ENCODE measurements at regions not wholly inside any gene's neighbourhood (a gene's known extent, or its start where the extent isn't known, plus 50 kb on each side); places are given as distances from the start of the nearest gene placed in this dataset.

- DNase-seq (ENCODE audit: low spot score, unreplicated experiment) = no peak
- H3K36me3 Mint-ChIP-seq (ENCODE audit: insufficient read depth) = peaks cover 4% of the 10 kb centered on the region
- H3K4me1 Mint-ChIP-seq (ENCODE audit: low read depth) = no peaks in the 10 kb centered on the region
- TF ChIP-seq CTCF (IDR thresholded peaks at IDR 0.05; ENCODE audit: unreplicated experiment) = no peak
- no peak overlapping the region for H3K27ac Mint-ChIP-seq
- no peak overlapping the region for H3K4me3 Mint-ChIP-seq (ENCODE audit: low read depth)
- no peaks in the 10 kb centered on the region for H3K27me3 Mint-ChIP-seq
- peaks cover 24% of the 10 kb centered on the region for H3K9me3 Mint-ChIP-seq (ENCODE audit: low read depth)
Measured at GRCh38 chr18:33898427-33898826, 320.4 kb downstream of the ASXL3 start.

DNA sequence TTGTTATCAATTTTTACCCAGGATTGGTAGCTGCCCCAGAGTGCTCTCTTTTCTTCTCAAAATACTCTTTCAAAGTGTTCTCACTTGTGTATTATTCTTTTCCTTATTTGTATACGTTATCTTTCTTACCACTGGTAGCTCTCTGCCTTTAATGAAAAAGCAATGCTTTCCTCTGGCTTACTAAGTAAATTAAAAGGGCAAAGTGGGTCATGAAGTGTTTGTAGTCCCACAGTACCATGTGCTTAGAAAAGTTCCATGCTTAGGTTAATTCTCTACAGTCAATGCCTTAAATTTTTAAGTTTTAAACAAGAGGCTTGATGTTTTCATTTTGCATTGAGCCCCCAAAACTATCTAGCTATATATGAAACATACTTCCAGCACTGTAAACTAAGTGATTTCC lies 300.2 kb downstream of the ASXL3 start:
- no peak for TF ChIP-seq CTCF (IDR thresholded peaks at IDR 0.05; ENCODE audit: unreplicated experiment)
- no peak overlapping the region for H3K27ac Mint-ChIP-seq
- H3K4me3 Mint-ChIP-seq (ENCODE audit: low read depth) = no peak overlapping the region
- H3K9me3 Mint-ChIP-seq (ENCODE audit: low read depth) = peaks cover 5% of the 10 kb centered on the region
- H3K27me3 Mint-ChIP-seq = no peaks in the 10 kb centered on the region
- H3K36me3 Mint-ChIP-seq (ENCODE audit: insufficient read depth) = no peaks in the 10 kb centered on the region
- no peak for DNase-seq (ENCODE audit: low spot score, unreplicated experiment)
- peaks cover 4% of the 10 kb centered on the region for H3K4me1 Mint-ChIP-seq (ENCODE audit: low read depth)

- peaks cover 6% of the 10 kb centered on the region for H3K4me1 Mint-ChIP-seq (ENCODE audit: low read depth)
- no peak overlapping the region for H3K27ac Mint-ChIP-seq
- TF ChIP-seq CTCF (IDR thresholded peaks at IDR 0.05; ENCODE audit: unreplicated experiment) = no peak
- no peaks in the 10 kb centered on the region for H3K36me3 Mint-ChIP-seq (ENCODE audit: insufficient read depth)
- no peaks in the 10 kb centered on the region for H3K27me3 Mint-ChIP-seq
- DNase-seq (ENCODE audit: low spot score, unreplicated experiment) = no peak
- no peak overlapping the region for H3K4me3 Mint-ChIP-seq (ENCODE audit: low read depth)
- peaks cover 5% of the 10 kb centered on the region for H3K9me3 Mint-ChIP-seq (ENCODE audit: low read depth)
Measured at GRCh38 chr18:33875029-33875565, 297.1 kb downstream of the ASXL3 start.

GRCh38 chr18:33873112-33873511 lies 295.1 kb downstream of the ASXL3 start:
- H3K4me3 Mint-ChIP-seq (ENCODE audit: low read depth) = no peak overlapping the region
- no peaks in the 10 kb centered on the region for H3K36me3 Mint-ChIP-seq (ENCODE audit: insufficient read depth)
- TF ChIP-seq CTCF (IDR thresholded peaks at IDR 0.05; ENCODE audit: unreplicated experiment) = no peak
- no peak overlapping the region for H3K27ac Mint-ChIP-seq
- DNase-seq (ENCODE audit: low spot score, unreplicated experiment) = no peak
- peaks cover 5% of the 10 kb centered on the region for H3K9me3 Mint-ChIP-seq (ENCODE audit: low read depth)
- peaks cover 5% of the 10 kb centered on the region for H3K4me1 Mint-ChIP-seq (ENCODE audit: low read depth)
- no peaks in the 10 kb centered on the region for H3K27me3 Mint-ChIP-seq

GRCh38 chr18:33871363-33872025 lies 293.5 kb downstream of the ASXL3 start:
- Mint-ChIP-seq H3K4me3 (ENCODE audit: low read depth) (no peak overlapping the region), H3K27ac (no peak overlapping the region), H3K27me3 (no peaks in the 10 kb centered on the region), H3K9me3 (ENCODE audit: low read depth) (peaks cover 4% of the 10 kb centered on the region), H3K4me1 (ENCODE audit: low read depth) (peaks cover 8% of the 10 kb centered on the region), H3K36me3 (ENCODE audit: insufficient read depth) (no peaks in the 10 kb centered on the region)
- DNase-seq (ENCODE audit: low spot score, unreplicated experiment) = no peak
- TF ChIP-seq CTCF (IDR thresholded peaks at IDR 0.05; ENCODE audit: unreplicated experiment) = no peak
